ENCODE measurements at regions not wholly inside any gene's neighbourhood (a gene's known extent, or its start where the extent isn't known, plus 50 kb on each side); places are given as distances from the start of the nearest gene placed in this dataset.

GRCh38 chr12:60704171-60704914, 1108.5 kb downstream of the SLC16A7 start:
- Histone ChIP-seq H3K4me2 (ENCODE audit: low read depth, low read length, poor library complexity, severe bottlenecking) (no peak overlapping the region), H3K4me3 (ENCODE audit: low read length, poor library complexity, severe bottlenecking) (no peak overlapping the region), H3F3A (ENCODE audit: low read depth) (no peaks in the 10 kb centered on the region), H3K9me2 (replicated peaks; ENCODE audit: low read depth, low read length) (no peaks in the 10 kb centered on the region), H3K27me3 (ENCODE audit: insufficient read depth, low read length, poor library complexity, severe bottlenecking) (no peaks in the 10 kb centered on the region), H3K9ac (ENCODE audit: low read depth, low read length, poor library complexity, severe bottlenecking) (no peak overlapping the region), H2AFZ (ENCODE audit: low read length) (no peak overlapping the region), H3K36me3 (ENCODE audit: insufficient read depth, low read length) (no peaks in the 10 kb centered on the region), H3K79me2 (ENCODE audit: insufficient read depth, low read length) (no peaks in the 10 kb centered on the region), H3K9me3 (ENCODE audit: insufficient read depth, low read depth, low read length) (no peaks in the 10 kb centered on the region), H3K4me1 (ENCODE audit: insufficient read depth, low read length, poor library complexity, severe bottlenecking) (no peaks in the 10 kb centered on the region), H4K20me1 (ENCODE audit: insufficient read depth, low read length, poor library complexity, severe bottlenecking) (no peaks in the 10 kb centered on the region)
- no peak for TF ChIP-seq CTCF (conservative IDR thresholded peaks at IDR 0.05; ENCODE audit: low read length)
- TF ChIP-seq EZH2phosphoT487 (IDR thresholded peaks at IDR 0.05; ENCODE audit: borderline replicate concordance): no peak

DNA sequence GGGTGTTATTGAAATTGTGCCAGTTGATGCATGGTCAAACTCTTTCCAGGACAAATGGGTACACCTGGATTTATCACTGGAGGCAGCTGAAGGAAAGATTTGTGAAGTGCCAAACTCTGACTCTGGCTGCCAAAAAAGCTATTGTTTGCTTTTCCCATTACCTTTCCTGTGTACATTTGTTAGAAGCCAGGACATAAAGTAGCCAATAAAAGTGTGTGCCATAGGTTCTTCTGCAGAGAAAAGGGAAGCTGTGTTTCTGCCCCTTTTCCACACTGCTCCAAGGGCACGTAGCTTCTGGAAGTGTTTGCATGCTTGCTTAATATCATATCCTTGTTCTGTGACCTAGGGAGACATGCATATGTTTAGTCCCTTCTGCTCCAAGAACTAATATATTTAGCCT, 1114.4 kb downstream of the SLC16A7 start:
- Histone ChIP-seq H3K4me3 (ENCODE audit: low read length, poor library complexity, severe bottlenecking) (no peak overlapping the region), H3K27me3 (ENCODE audit: insufficient read depth, low read length, poor library complexity, severe bottlenecking) (no peaks in the 10 kb centered on the region), H3K9ac (ENCODE audit: low read depth, low read length, poor library complexity, severe bottlenecking) (no peak overlapping the region), H3F3A (ENCODE audit: low read depth) (no peaks in the 10 kb centered on the region), H4K20me1 (ENCODE audit: insufficient read depth, low read length, poor library complexity, severe bottlenecking) (no peaks in the 10 kb centered on the region), H3K36me3 (ENCODE audit: insufficient read depth, low read length) (no peaks in the 10 kb centered on the region), H2AFZ (ENCODE audit: low read length) (no peak overlapping the region), H3K4me1 (ENCODE audit: insufficient read depth, low read length, poor library complexity, severe bottlenecking) (no peaks in the 10 kb centered on the region), H3K79me2 (ENCODE audit: insufficient read depth, low read length) (no peaks in the 10 kb centered on the region), H3K9me3 (ENCODE audit: insufficient read depth, low read depth, low read length) (no peaks in the 10 kb centered on the region), H3K9me2 (replicated peaks; ENCODE audit: low read depth, low read length) (no peaks in the 10 kb centered on the region), H3K4me2 (ENCODE audit: low read depth, low read length, poor library complexity, severe bottlenecking) (no peak overlapping the region)
- no peak for TF ChIP-seq CTCF (conservative IDR thresholded peaks at IDR 0.05; ENCODE audit: low read length)
- TF ChIP-seq EZH2phosphoT487 (IDR thresholded peaks at IDR 0.05; ENCODE audit: borderline replicate concordance): no peak

GRCh38 chr12:60714141-60714900, 1118.5 kb downstream of the SLC16A7 start:
- Histone ChIP-seq H3K36me3 (ENCODE audit: insufficient read depth, low read length) (no peaks in the 10 kb centered on the region), H3K27me3 (ENCODE audit: insufficient read depth, low read length, poor library complexity, severe bottlenecking) (no peaks in the 10 kb centered on the region), H3K4me1 (ENCODE audit: insufficient read depth, low read length, poor library complexity, severe bottlenecking) (no peaks in the 10 kb centered on the region), H3K9me2 (replicated peaks; ENCODE audit: low read depth, low read length) (no peaks in the 10 kb centered on the region), H3K4me3 (ENCODE audit: low read length, poor library complexity, severe bottlenecking) (no peak overlapping the region), H3K79me2 (ENCODE audit: insufficient read depth, low read length) (no peaks in the 10 kb centered on the region), H4K20me1 (ENCODE audit: insufficient read depth, low read length, poor library complexity, severe bottlenecking) (no peaks in the 10 kb centered on the region), H3K9me3 (ENCODE audit: insufficient read depth, low read depth, low read length) (no peaks in the 10 kb centered on the region), H2AFZ (ENCODE audit: low read length) (no peak overlapping the region), H3K9ac (ENCODE audit: low read depth, low read length, poor library complexity, severe bottlenecking) (no peak overlapping the region), H3K4me2 (ENCODE audit: low read depth, low read length, poor library complexity, severe bottlenecking) (no peak overlapping the region), H3F3A (ENCODE audit: low read depth) (no peaks in the 10 kb centered on the region)
- TF ChIP-seq CTCF (conservative IDR thresholded peaks at IDR 0.05; ENCODE audit: low read length): no peak
- TF ChIP-seq EZH2phosphoT487 (IDR thresholded peaks at IDR 0.05; ENCODE audit: borderline replicate concordance): no peak

Measured in Loucy (cell line).